GM20000 (cell line): ENCODE measurements at regions not wholly inside any gene's neighbourhood (a gene's known extent, or its start where the extent isn't known, plus 50 kb on each side); places are given as distances from the start of the nearest gene placed in this dataset.
"Not testable (repeated sequence)": the region's sequence is repeated elsewhere in the genome, so short reads cannot be mapped to it uniquely, and the experiment has no call there.

Experiments used
- DNase-seq: peaks from one replicate; pipeline ENCODE4 v3.0.0; 2012; ENCODE audit warnings: low spot score
- TF ChIP-seq, protein P1 (sequence below): IDR thresholded peaks from 2 replicates; pipeline ENCODE4 v1.5.1; 2012; ENCODE audit warnings: mild to moderate bottlenecking, control low read depth; ENCODE audit errors: extremely low read depth, missing control alignments

DNA sequence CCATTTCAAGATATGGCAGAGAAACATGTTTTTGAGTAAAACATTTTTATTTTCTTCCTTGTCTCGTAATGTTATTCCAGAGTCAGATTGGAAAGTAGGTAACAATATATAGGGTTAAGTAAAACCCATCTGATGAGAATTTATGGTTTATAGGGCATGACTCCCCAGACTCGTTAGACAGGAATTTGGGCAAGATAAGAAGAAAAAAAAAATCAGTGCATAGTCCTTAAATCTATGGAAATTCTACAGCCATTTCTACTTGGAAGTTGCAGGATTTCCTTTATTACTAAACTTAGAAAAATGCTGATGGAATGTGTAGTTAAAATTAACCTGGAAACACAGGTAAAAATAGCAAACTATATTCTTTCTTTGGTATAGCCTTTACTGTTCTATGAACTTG lies 366.1 kb upstream of the MAGEB16 start:
- DNase-seq: no peak
- TF ChIP-seq, protein P1, sequence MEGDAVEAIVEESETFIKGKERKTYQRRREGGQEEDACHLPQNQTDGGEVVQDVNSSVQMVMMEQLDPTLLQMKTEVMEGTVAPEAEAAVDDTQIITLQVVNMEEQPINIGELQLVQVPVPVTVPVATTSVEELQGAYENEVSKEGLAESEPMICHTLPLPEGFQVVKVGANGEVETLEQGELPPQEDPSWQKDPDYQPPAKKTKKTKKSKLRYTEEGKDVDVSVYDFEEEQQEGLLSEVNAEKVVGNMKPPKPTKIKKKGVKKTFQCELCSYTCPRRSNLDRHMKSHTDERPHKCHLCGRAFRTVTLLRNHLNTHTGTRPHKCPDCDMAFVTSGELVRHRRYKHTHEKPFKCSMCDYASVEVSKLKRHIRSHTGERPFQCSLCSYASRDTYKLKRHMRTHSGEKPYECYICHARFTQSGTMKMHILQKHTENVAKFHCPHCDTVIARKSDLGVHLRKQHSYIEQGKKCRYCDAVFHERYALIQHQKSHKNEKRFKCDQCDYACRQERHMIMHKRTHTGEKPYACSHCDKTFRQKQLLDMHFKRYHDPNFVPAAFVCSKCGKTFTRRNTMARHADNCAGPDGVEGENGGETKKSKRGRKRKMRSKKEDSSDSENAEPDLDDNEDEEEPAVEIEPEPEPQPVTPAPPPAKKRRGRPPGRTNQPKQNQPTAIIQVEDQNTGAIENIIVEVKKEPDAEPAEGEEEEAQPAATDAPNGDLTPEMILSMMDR: no peak

DNA sequence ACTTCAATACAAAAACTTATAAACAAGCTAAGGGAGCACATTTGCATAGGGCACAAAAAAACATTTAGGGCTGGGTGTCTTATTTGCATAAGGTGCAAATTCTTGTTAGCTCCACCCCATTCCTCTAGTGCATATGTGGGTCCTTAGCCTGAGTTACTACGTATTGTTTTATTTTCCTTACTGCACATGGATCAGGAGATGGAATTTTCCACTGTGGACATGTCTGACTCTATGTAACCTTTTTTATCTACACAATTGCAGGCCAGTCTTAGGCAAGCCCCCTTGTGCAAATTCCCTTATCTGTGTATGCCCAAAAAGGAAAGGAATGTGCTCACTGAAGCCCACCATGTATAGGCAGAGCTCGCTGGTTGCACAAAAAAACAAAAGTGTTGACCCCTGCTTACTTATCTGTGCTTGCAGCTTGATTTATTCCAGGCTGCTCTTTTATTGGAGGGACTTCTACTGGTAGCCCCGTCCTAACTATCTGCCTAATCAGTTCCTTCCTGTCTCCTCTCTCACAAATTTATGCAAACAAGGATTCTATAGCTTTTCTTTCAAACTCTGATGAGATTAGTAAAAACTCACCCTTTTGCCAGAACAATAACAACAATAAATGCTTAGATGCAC lies 359.0 kb upstream of the MAGEB16 start:
- DNase-seq: no peak
- TF ChIP-seq, protein P1: no peak

GRCh38 chrX:35439692-35440091 lies 358.4 kb upstream of the MAGEB16 start:
- TF ChIP-seq, protein P1: no peak
- no peak for DNase-seq

DNA sequence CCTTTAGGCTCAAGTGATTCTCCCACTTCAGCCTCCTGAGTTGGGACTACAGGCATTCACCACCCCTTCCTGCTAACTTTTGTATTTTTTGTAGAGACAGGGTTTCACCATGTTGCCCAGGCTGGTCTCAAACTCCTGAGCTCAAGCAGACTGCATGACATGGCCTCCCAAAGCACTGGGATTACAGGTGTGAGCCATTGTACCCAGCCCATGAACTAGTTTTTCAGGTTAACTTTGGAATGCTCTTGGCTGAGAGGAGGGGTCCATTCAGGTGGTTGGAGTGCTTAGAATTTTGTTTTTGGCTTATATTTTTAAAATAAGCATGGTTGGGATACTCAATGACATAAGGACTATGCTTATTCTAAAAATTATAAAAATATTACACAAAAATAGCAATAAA lies 355.7 kb upstream of the MAGEB16 start:
- TF ChIP-seq, protein P1: no peak
- DNase-seq: no peak

DNA sequence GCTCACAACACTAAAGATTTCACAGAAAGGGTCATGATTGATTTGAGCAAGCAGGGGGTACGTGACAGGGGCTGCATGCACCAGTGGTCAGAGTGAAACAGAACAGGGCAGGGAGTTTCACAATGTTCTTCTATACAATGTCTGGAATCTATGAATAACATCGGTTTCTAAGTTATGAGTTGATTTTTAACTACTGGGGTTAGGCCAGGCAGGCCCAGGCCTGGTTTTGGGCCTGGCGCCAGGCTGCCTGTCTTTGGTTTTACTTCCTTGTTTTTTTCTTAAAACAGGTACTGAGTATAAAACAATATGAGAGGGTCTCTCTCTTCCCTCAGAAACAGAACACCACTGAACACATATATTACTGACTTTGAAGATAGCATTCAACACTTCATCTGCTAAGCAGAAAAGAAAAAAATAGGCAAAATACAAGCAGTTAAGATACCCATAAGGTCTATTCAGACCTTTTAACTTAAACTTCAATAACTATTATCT lies 355.0 kb upstream of the MAGEB16 start:
- not testable (repeated sequence) for DNase-seq

DNA sequence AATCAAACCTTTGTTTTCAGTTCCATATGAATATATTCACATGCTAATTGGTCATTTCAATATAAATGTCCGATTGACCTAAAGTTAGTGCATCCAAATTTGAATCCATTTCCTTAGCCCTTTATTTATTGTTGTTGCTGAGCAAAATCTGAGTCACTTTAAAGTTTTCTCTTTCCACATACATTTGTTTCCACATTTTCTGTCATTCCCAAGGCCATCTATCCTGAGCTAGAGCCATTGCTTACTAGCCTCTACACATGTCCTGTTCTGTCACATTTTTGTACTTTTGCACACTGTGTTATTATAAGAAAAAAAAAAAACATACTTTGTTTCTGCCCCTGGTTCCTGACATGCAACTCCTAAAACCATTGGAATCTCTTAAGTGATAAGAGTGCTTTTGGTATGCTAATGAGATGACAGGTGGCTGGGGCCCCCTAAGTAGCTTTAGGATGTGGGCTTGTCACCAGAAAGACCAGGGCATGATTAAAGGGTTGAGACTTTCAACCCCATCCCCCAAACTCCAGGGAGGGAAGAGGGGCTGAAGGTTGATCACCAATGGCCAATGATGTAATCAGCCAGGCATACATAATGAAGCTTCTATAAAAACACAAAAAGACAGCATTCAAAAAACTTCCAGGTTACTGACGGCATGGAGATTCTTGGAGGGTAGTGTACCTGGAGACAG lies 353.3 kb upstream of the MAGEB16 start:
- TF ChIP-seq, protein P1: no peak
- DNase-seq: no peak

- DNase-seq: no peak
- TF ChIP-seq, protein P1: no peak
Measured at GRCh38 chrX:35445912-35446311, 352.2 kb upstream of the MAGEB16 start.

GRCh38 chrX:35456891-35457290 lies 341.3 kb upstream of the MAGEB16 start:
- DNase-seq: no peak
- TF ChIP-seq, protein P1: no peak
